HG03066 (cell line): ENCODE measurements at regions not wholly inside any gene's neighbourhood (a gene's known extent, or its start where the extent isn't known, plus 50 kb on each side); places are given as distances from the start of the nearest gene placed in this dataset.

Experiments
- ATAC-seq: cut with Tn5 transposase; IDR thresholded peaks from one replicate; pipeline ENCODE4 v1.9.1; 2021; ENCODE audit warnings: low read depth; ENCODE audit not compliant: unreplicated experiment

DNA sequence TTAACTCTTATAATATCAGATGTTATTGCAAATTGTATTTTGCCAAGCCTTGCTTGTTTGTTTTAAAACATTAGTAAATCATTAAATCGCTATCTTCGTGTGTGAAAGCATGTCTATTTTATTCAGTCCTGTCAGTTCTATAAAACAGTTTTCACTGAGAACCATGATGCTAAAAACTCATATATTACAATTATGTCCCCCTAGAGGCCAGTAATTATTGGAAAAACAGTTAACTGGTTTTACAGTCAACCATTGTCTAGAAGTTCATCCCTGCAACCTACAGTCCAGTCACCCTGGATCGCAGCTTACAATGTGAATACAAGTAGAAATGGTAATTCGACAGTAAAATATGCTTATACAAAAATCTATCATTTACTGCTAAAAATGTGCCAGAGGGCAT is 311.5 kb upstream of the ROBO2 start:
- ATAC-seq, result no peak

- ATAC-seq, result no peak
Measured at GRCh38 chr3:76731471-76731870, 308.4 kb upstream of the ROBO2 start.

DNA sequence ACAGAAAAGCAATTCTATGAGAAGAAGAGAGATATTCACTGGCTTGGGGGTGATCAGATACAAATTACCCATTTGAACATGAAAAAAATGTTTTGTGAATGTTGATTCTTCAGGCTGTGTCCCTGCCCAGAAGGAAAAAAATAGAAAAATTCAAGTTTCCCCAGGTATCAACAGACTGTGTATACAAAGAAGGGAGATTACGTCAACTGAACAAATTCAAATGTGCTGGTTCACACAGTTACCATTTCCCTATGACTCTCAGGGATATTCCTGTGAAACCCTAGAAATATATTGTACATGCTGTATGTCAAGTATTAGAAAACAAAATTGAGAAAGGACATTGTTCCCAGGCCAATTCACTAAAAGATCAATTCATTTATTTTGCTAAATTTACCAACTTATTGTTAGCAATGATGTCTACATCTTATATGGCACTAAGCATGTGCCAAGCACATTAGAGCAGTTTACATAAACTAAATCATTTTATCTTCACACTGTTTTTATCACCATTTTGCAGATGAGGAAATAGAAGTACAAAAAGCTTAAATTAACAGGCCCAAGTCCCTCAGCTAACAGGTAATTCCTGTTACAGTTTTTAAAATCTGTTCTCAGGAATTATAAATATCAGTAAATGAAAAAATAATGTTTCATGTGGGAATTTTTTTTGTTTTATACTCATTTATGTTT is 306.7 kb upstream of the ROBO2 start:
- ATAC-seq, result no peak

- no peak for ATAC-seq
Measured at GRCh38 chr3:76735152-76735551, 304.7 kb upstream of the ROBO2 start.

- no peak for ATAC-seq
Measured at GRCh38 chr3:76753599-76753998, 286.3 kb upstream of the ROBO2 start.

GRCh38 chr3:76754247-76754646 is 285.7 kb upstream of the ROBO2 start:
- no peak for ATAC-seq

DNA sequence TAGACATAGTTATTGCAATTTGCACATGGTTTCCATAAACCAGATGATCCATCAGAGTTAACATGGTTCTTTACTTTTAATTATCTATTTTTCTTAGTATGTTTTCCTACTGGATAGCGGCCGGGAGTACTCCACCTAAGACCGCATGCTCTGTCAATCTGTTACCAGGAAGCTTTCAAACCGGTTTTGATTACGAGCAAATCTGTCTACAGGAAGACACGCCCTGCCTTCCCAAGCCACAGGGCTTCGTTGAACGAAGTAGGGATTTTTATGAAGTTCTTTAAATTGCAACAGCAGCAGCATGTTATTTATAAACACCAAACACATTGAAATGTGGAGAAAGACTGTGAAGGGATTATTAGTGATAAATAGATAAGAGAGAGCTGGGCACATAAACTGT is 283.3 kb upstream of the ROBO2 start:
- no peak for ATAC-seq

DNA sequence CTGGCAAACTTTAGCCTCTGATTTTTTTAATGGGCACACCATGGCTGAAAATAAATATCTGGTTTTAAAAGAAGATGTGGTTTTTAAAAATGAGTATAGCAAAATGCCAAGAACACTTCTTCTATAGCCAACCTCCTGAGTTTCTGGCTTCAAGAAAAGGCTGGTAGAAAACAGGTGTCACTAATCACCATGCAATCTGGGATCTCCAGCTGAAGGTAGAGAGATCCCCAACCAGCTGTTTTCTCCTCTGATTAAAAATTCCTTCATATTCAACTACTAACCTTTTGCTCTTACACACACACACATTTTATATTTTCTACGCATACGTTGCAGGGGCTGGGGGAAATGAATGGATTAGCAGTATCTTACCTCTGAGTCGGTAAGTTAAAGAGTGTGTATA is 279.6 kb upstream of the ROBO2 start:
- no peak for ATAC-seq

DNA sequence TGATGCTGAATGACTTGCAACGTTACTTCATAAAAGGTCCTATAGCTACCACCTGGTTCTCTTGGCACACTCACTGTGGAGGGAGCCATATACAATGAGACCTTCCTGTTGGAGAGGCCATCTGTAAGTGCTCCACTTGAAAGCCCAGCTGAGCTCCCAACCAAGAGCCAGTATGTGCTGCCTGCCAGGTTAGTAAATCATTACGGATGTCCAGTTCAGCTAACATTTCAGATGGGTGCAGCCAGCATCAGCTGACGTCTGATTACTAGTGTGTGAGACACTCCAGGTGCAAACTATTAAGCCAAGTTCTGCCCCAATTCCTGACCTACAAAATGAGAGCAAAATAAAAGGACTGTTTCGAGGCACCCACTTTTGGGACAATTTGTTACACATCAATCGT is 274.4 kb upstream of the ROBO2 start:
- no peak for ATAC-seq

DNA sequence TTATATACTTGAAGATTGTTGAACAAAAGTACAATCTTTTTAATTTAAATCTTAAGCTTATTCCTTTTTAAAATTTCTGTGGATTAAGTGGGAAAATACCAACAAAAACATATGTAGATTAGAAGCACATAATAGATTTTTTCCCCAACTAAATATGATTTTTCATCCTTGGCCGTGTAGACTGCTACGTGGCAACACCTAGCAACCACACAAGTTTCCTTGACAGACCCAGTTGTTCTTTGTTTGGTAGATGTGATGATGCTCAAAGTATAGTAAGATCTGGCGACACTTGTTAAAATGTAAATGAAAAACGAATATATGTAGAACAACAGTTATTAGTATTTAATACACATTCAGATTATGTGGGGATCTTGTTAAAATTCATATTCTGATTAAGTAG is 271.0 kb upstream of the ROBO2 start:
- no peak for ATAC-seq

GRCh38 chr3:76776927-76777326 is 263.0 kb upstream of the ROBO2 start:
- no peak for ATAC-seq

GRCh38 chr3:76788206-76788605 is 251.7 kb upstream of the ROBO2 start:
- ATAC-seq, result no peak

DNA sequence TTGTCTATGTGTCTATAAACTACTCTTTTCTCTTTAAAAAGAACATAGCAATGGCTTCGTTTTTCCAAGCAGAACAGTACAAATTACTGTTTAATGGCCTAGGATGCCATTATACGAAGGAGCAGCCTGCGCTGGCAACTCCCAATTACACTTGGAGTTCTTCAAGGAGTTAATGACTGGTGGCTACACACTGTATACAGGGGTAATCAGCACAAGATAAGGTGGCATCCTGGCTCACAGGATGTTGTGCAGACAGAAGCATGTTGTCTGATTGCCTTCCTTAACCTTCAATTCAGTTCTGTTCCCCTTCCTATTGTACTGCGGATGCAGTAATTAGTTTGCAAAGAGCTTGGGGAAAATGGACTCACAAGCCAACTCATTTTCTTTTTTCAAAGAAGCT is 250.7 kb upstream of the ROBO2 start:
- ATAC-seq, result no peak

DNA sequence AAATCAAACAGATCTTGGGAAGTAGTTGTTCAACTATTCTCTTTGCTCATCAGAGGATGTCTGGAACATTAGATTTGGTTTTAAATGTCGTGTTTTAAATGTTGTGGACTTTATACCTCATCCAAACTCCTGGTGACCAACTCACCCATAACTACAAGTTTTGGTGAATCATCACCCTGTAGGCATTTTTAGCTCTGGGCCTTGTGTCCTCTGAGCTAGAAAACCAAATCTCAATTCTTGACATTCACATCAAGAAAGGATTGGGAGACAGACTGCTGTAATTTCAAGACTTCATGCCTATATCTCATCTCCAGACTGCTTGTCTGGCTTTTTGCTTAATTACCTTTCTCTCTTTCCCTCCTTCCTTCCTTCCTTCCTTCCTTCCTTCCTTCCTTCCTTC is 228.5 kb upstream of the ROBO2 start:
- ATAC-seq, result no peak

DNA sequence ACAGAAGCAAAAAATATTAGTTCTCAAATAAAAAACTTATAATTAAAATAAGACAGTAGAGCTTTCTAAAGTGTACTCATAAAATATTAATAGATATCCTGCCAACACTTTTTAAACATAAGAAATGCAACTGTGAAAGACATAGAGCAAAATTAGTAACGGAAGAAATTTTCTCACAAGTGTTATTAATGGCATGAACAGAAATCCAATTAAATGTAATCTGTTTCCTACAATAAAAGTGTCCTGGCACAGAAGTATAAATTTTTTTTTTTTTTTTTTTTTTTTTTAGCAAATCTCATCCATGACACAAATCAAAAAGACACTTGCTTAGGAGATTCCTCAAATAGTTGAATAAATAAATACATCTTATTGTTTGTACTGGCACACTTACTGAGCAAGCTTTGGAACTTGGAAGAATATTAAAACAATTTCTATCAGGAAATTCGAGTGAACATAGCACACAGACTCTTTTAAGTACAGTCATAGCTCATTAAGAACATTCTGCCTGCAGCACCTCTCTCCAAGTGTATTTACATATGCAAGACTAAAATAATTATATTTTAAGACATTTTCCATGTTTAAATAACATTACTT is 227.2 kb upstream of the ROBO2 start:
- ATAC-seq, result no peak

DNA sequence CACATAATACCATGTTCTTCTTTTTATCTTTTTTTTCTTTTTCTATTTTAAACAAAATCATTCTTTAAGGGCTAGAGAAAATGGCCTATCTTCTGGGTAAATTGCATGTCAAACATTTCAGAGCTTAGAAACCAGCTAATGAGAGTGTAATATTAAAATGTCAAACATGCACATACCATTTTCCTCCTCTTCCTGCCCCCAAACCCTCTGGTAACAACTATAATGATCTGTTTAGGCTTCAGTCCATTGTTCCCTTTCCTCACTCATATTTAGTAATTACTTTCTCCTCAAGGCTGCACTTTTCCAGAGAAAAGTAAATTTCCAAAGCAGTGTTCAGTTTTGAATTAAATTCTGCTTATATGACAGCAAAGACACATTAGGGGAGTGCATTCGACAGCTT is 224.3 kb upstream of the ROBO2 start:
- no peak for ATAC-seq

DNA sequence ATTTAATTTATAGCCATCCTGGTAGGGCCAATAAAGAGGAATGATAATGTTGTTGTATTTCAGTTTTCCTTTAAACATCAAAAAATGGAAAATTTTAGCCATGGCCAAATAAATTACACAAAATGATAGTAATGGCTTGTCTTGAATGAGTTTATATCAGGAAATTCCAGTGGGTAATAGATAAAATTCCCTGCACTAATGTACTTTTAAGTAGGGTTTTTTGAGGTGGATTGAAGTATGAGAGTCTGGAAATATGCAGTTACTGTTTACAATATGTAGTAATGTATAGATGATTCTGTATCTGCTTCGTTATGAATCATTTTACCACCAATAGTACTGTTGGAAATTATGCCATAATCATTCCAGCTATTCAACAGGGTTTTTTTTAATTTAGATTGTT is 219.4 kb upstream of the ROBO2 start:
- no peak for ATAC-seq

- no peak for ATAC-seq
Measured at GRCh38 chr3:76824658-76825240, 215.2 kb upstream of the ROBO2 start.

GRCh38 chr3:76826861-76827260 is 213.0 kb upstream of the ROBO2 start:
- ATAC-seq, result no peak

GRCh38 chr3:76827701-76828226 is 212.1 kb upstream of the ROBO2 start:
- ATAC-seq, result no peak

GRCh38 chr3:76834657-76835056 is 205.2 kb upstream of the ROBO2 start:
- no peak for ATAC-seq

DNA sequence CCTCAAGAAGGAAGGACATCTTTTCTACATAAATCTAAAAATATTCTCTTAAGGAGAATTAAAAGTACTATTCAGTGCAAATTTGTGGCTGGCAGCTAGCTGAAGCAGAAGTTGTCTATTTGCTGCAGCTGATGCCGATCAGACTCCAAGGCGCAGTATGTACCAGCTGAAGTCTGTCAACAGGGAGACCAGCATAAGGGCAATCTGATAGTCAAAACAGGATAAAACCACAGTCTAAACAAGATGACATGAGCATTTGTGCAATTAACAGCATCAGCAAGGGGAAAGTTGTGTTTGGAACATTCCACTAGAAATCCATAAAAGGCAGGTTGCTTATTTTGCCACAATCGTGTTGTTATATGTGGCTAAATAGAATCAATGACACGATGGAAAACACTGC is 198.2 kb upstream of the ROBO2 start:
- no peak for ATAC-seq
